ENCODE measurements at regions not wholly inside any gene's neighbourhood (a gene's known extent, or its start where the extent isn't known, plus 50 kb on each side); places are given as distances from the start of the nearest gene placed in this dataset.

GRCh38 chr20:55782224-55782911, 223.0 kb downstream of the CBLN4 start:
- DNase-seq, result no peak

- no peak for DNase-seq
Observed at GRCh38 chr20:55778796-55779195, 226.5 kb downstream of the CBLN4 start.

- no peak for DNase-seq
Observed at GRCh38 chr20:55777641-55778040, 227.7 kb downstream of the CBLN4 start.

- no peak for DNase-seq
Observed at GRCh38 chr20:55776176-55776575, 229.1 kb downstream of the CBLN4 start.

- no peak for DNase-seq
Observed at GRCh38 chr20:55774628-55775027, 230.7 kb downstream of the CBLN4 start.

- no peak for DNase-seq
Observed at GRCh38 chr20:55761797-55762196, 243.5 kb downstream of the CBLN4 start.

GRCh38 chr20:55761100-55761499, 244.2 kb downstream of the CBLN4 start:
- DNase-seq, result no peak

GRCh38 chr20:55760586-55760985, 244.7 kb downstream of the CBLN4 start:
- DNase-seq, result no peak

GRCh38 chr20:55755861-55756260, 249.5 kb downstream of the CBLN4 start:
- no peak for DNase-seq

- no peak for DNase-seq
Observed at GRCh38 chr20:55755411-55755810, 249.9 kb downstream of the CBLN4 start.

GRCh38 chr20:55746723-55747122, 258.6 kb downstream of the CBLN4 start:
- no peak for DNase-seq

GRCh38 chr20:55745840-55746239, 259.5 kb downstream of the CBLN4 start:
- no peak for DNase-seq

- no peak for DNase-seq
Observed at GRCh38 chr20:55744896-55745295, 260.4 kb downstream of the CBLN4 start.

- no peak for DNase-seq
Observed at GRCh38 chr20:55741801-55742200, 263.5 kb downstream of the CBLN4 start.

- DNase-seq, result no peak
Observed at GRCh38 chr20:55740076-55740475, 265.2 kb downstream of the CBLN4 start.

- DNase-seq, result no peak
Observed at GRCh38 chr20:55730321-55730720, 275.0 kb downstream of the CBLN4 start.

- no peak for DNase-seq
Observed at GRCh38 chr20:55714736-55715135, 290.6 kb downstream of the CBLN4 start.

- no peak for DNase-seq
Observed at GRCh38 chr20:55714082-55714481, 291.2 kb downstream of the CBLN4 start.

- DNase-seq, result no peak
Observed at GRCh38 chr20:55704458-55704857, 300.9 kb downstream of the CBLN4 start.

GRCh38 chr20:55701467-55701866, 303.9 kb downstream of the CBLN4 start:
- DNase-seq, result no peak

GRCh38 chr20:55696520-55696919, 308.8 kb downstream of the CBLN4 start:
- DNase-seq, result no peak

GRCh38 chr20:55693641-55694040, 311.7 kb downstream of the CBLN4 start:
- no peak for DNase-seq

- no peak for DNase-seq
Observed at GRCh38 chr20:55685841-55686240, 319.5 kb downstream of the CBLN4 start.

GRCh38 chr20:55685425-55685824, 319.9 kb downstream of the CBLN4 start:
- no peak for DNase-seq

- DNase-seq, result no peak
Observed at GRCh38 chr20:55684578-55684977, 320.7 kb downstream of the CBLN4 start.

All from COR-L47 (cell line).